IMR-90 (cell line): ENCODE measurements at regions not wholly inside any gene's neighbourhood (a gene's known extent, or its start where the extent isn't known, plus 50 kb on each side); places are given as distances from the start of the nearest gene placed in this dataset.

Experiments
- ATAC-seq: fragments of 200-7000 bp; cut with Tn5 transposase; 2 replicates; pipeline ENCODE4 v1.9.1; 2020; ENCODE audit warnings: low read depth, mild to moderate bottlenecking, moderate library complexity
- BruUV-seq: library from RNA; stranded (reverse); fragments of 400-500 nt; replicated peaks from 2 replicates; lab custom pipeline; 2021; lab: Mats Ljungman, UMichigan
- CTCF ChIA-PET: fragments of 300-600 bp; formaldehyde crosslinking; extraction: SDS; loops from one replicate; lab custom pipeline; 2021; ENCODE audit warnings: antibody characterized with exemption; lab: Yijun Ruan, JAX
- POLR2A ChIA-PET: fragments of 300-600 bp; sonication (Branson Sonifier 250); formaldehyde crosslinking; loops from one replicate; lab custom pipeline; 2022; ENCODE audit warnings: antibody characterized with exemption; ENCODE audit not compliant: unreplicated experiment; lab: Charles Lee
- DNase-seq: peaks from one replicate; pipeline ENCODE4 v3.0.0; 2013
- H2AFZ ChIP-seq: replicated peaks from 2 replicates; pipeline ENCODE3; 2013; ENCODE audit warnings: low read length, mild to moderate bottlenecking; ENCODE audit not compliant: poor library complexity
- H2AK5ac ChIP-seq: 2 replicates; pipeline ENCODE4 v1.6.1; 2013; ENCODE audit warnings: low read depth, low read length, inconsistent platforms
- H2AK9ac ChIP-seq: replicated peaks from 2 replicates; pipeline ENCODE3; 2013; ENCODE audit warnings: mild to moderate bottlenecking, low read depth, low read length, moderate library complexity; ENCODE audit not compliant: poor library complexity
- H2BK120ac ChIP-seq: 2 replicates; pipeline ENCODE4 v1.6.1; 2013; ENCODE audit warnings: low read depth, low read length, inconsistent platforms
- H2BK15ac ChIP-seq: 3 replicates; pipeline ENCODE4 v1.6.1; 2013; ENCODE audit warnings: low read depth, low read length, inconsistent platforms
- H2BK20ac ChIP-seq: 2 replicates; pipeline ENCODE4 v1.6.1; 2013; ENCODE audit warnings: low read depth, mild to moderate bottlenecking, inconsistent platforms, low read length, moderate library complexity
- H2BK5ac ChIP-seq: 2 replicates; pipeline ENCODE4 v1.6.1; 2013; ENCODE audit warnings: mild to moderate bottlenecking, low read depth, low read length, inconsistent platforms; ENCODE audit not compliant: poor library complexity, severe bottlenecking
- H3K14ac ChIP-seq: replicated peaks from 2 replicates; pipeline ENCODE4 v1.6.1; 2013; ENCODE audit warnings: low read depth, low read length, inconsistent platforms
- H3K18ac ChIP-seq: 2 replicates; pipeline ENCODE4 v1.6.1; 2013; ENCODE audit warnings: low read depth, low read length, control low read depth
- H3K23ac ChIP-seq: 2 replicates; pipeline ENCODE4 v1.6.1; 2013; ENCODE audit warnings: low read depth, low read length, inconsistent platforms
- H3K27ac ChIP-seq: 2 replicates; pipeline ENCODE4 v1.5.1; 2013; ENCODE audit warnings: mild to moderate bottlenecking, control low read depth, low read length; ENCODE audit not compliant: insufficient read depth
- H3K27me3 ChIP-seq: 2 replicates; pipeline ENCODE4 v1.6.1; 2013; ENCODE audit warnings: low read length; ENCODE audit not compliant: control insufficient read depth, insufficient read depth
- H3K36me3 ChIP-seq: 2 replicates; pipeline ENCODE4 v1.6.1; 2013; ENCODE audit warnings: low read length, mixed read lengths; ENCODE audit not compliant: control insufficient read depth, insufficient read depth
- H3K4ac ChIP-seq: 2 replicates; pipeline ENCODE4 v1.6.1; 2013; ENCODE audit warnings: low read depth, low read length, inconsistent platforms
- H3K4me1 ChIP-seq: 2 replicates; pipeline ENCODE4 v1.6.1; 2013; ENCODE audit warnings: low read length, mixed read lengths; ENCODE audit not compliant: control insufficient read depth, insufficient read depth
- H3K4me2 ChIP-seq: 2 replicates; pipeline ENCODE4 v1.6.1; 2013; ENCODE audit warnings: low read depth, mild to moderate bottlenecking, control low read depth, low read length, moderate library complexity
- H3K4me3 ChIP-seq: 2 replicates; pipeline ENCODE4 v1.5.1; 2013; ENCODE audit warnings: low read depth, mild to moderate bottlenecking, control low read depth, low read length, moderate library complexity; ENCODE audit not compliant: insufficient read depth
- H3K56ac ChIP-seq: 2 replicates; pipeline ENCODE4 v1.6.1; 2013; ENCODE audit warnings: low read length, inconsistent platforms; ENCODE audit not compliant: insufficient read depth; ENCODE audit errors: extremely low read depth
- H3K79me1 ChIP-seq, 2 experiments: 2 replicates each; pipeline ENCODE4 v1.6.1; 2013; ENCODE audit warnings: low read length in 2 of 2, inconsistent platforms in 1 of 2, low read depth in 1 of 2
- H3K9ac ChIP-seq: 2 replicates; pipeline ENCODE4 v1.6.1; 2013; ENCODE audit warnings: low read depth, low read length, control low read depth
- H3K9me1 ChIP-seq: 2 replicates; pipeline ENCODE4 v1.6.1; 2013; ENCODE audit warnings: low read length, inconsistent platforms; ENCODE audit not compliant: insufficient read depth
- H3K9me3 ChIP-seq: 2 replicates; pipeline ENCODE4 v1.6.1; 2013; ENCODE audit warnings: low read length; ENCODE audit not compliant: control insufficient read depth, insufficient read depth
- H4K20me1 ChIP-seq: 2 replicates; pipeline ENCODE4 v1.6.1; 2013; ENCODE audit warnings: low read length, inconsistent platforms; ENCODE audit not compliant: insufficient read depth
- H4K5ac ChIP-seq: 2 replicates; pipeline ENCODE4 v1.6.1; 2013; ENCODE audit warnings: mild to moderate bottlenecking, low read depth, low read length, control low read depth
- H4K8ac ChIP-seq, 2 experiments: 2 replicates each; pipeline ENCODE4 v1.6.1; 2013; ENCODE audit warnings: low read depth in 2 of 2, low read length in 2 of 2, control low read depth in 1 of 2, inconsistent platforms in 1 of 2
- H4K91ac ChIP-seq: 2 replicates; pipeline ENCODE4 v1.6.1; 2013; ENCODE audit warnings: low read depth, low read length, inconsistent platforms; ENCODE audit not compliant: insufficient read depth
- BHLHE40 ChIP-seq: fragments of 150-350 bp; IDR thresholded peaks from 2 replicates; pipeline ENCODE4 v1.6.1; 2016; ENCODE audit warnings: mild to moderate bottlenecking, low read depth, low read length
- CEBPB ChIP-seq: IDR thresholded peaks from 2 replicates; pipeline ENCODE4 v1.6.1; 2012; ENCODE audit warnings: low read depth, low read length, improper control_type of control experiment
- CHD1 ChIP-seq: IDR thresholded peaks from 2 replicates; pipeline ENCODE4 v1.6.1; 2012; ENCODE audit warnings: low read depth, low read length, improper control_type of control experiment
- CTCF ChIP-seq: conservative IDR thresholded peaks from 2 replicates; pipeline ENCODE4 v1.5.1; 2012; ENCODE audit warnings: mild to moderate bottlenecking, low read depth, low read length, improper control_type of control experiment
- FOS ChIP-seq: fragments of 150-350 bp; IDR thresholded peaks from 2 replicates; pipeline ENCODE4 v1.6.1; 2016; ENCODE audit warnings: low read depth, low read length
- MAFK ChIP-seq: IDR thresholded peaks from 2 replicates; pipeline ENCODE4 v1.6.1; 2012; ENCODE audit warnings: low read depth, low read length, improper control_type of control experiment
- MAZ ChIP-seq: IDR thresholded peaks from 2 replicates; pipeline ENCODE4 v1.6.1; 2012; ENCODE audit warnings: low read depth, mild to moderate bottlenecking, low read length, improper control_type of control experiment, moderate library complexity, borderline replicate concordance
- MXI1 ChIP-seq: IDR thresholded peaks from 2 replicates; pipeline ENCODE4 v1.6.1; 2012; ENCODE audit warnings: low read depth, mild to moderate bottlenecking, low read length, moderate library complexity, borderline replicate concordance
- NFE2L2 ChIP-seq: fragments of 150-350 bp; IDR thresholded peaks from 2 replicates; pipeline ENCODE4 v1.6.1; 2016; ENCODE audit warnings: low read depth, mild to moderate bottlenecking, low read length
- POLR2A ChIP-seq: IDR thresholded peaks from 2 replicates; pipeline ENCODE4 v1.6.1; 2012; ENCODE audit warnings: mild to moderate bottlenecking, low read depth, low read length
- RAD21 ChIP-seq: IDR thresholded peaks from 2 replicates; pipeline ENCODE4 v1.6.1; 2012; ENCODE audit warnings: low read length, improper control_type of control experiment
- RCOR1 ChIP-seq: IDR thresholded peaks from 2 replicates; pipeline ENCODE4 v1.6.1; 2012; ENCODE audit warnings: mild to moderate bottlenecking, low read length, improper control_type of control experiment; ENCODE audit not compliant: insufficient replicate concordance
- RFX5 ChIP-seq: IDR thresholded peaks from 2 replicates; pipeline ENCODE4 v1.8.0; 2012; ENCODE audit warnings: low read depth, mild to moderate bottlenecking, low read length, moderate library complexity
- SMC3 ChIP-seq: fragments of 150-350 bp; IDR thresholded peaks from 2 replicates; pipeline ENCODE4 v1.6.1; 2016; ENCODE audit warnings: low read depth, mild to moderate bottlenecking, antibody characterized with exemption, low read length, moderate library complexity
- WGBS, 2 experiments: methylation state at CpG; one replicate each; pipeline versions ENCODE4 v1.1.5 to v1.1.7; 2013; ENCODE audit warnings: missing lambda C conversion rate in 2 of 2; ENCODE audit not compliant: insufficient read length in 1 of 2; ENCODE audit errors: extremely low coverage in 2 of 2; 5-methylcytosine and 5-hydroxymethylcytosine counted together
- dilution Hi-C: fragments of 300-500 bp; cut with HindIII; formaldehyde crosslinking; loops from one replicate; pipeline ENCODE4 v1.14.3; 2018; ENCODE audit warnings: low sequenced_read_pairs; ENCODE audit not compliant: unreplicated experiment
- in situ Hi-C: fragments of 300-500 bp; cut with MboI; formaldehyde crosslinking; loops from 3 replicates; pipeline ENCODE4 v1.14.3; 2019; ENCODE audit warnings: low sequenced_read_pairs, inconsistent platforms, mixed read lengths
- intact Hi-C: fragments of 100-400 bp; cut with micrococcal nuclease; formaldehyde crosslinking; loops from 2 replicates; pipeline ENCODE4 v1.10.0; 2022
- TF ChIP-seq, protein P1 (sequence below): fragments of 150-350 bp; IDR thresholded peaks from 2 replicates; pipeline ENCODE4 v1.6.1; 2017; ENCODE audit warnings: mild to moderate bottlenecking, antibody characterized with exemption, low read length, low read depth
- TF ChIP-seq, protein P2 (sequence below): fragments of 150-350 bp; IDR thresholded peaks from 2 replicates; pipeline ENCODE4 v1.6.1; 2016; ENCODE audit warnings: low read depth, mild to moderate bottlenecking, low read length, moderate library complexity, borderline replicate concordance

- TF ChIP-seq RCOR1 = no peak
- TF ChIP-seq, protein P1, sequence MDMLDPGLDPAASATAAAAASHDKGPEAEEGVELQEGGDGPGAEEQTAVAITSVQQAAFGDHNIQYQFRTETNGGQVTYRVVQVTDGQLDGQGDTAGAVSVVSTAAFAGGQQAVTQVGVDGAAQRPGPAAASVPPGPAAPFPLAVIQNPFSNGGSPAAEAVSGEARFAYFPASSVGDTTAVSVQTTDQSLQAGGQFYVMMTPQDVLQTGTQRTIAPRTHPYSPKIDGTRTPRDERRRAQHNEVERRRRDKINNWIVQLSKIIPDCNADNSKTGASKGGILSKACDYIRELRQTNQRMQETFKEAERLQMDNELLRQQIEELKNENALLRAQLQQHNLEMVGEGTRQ = no peak
- TF ChIP-seq, protein P2, sequence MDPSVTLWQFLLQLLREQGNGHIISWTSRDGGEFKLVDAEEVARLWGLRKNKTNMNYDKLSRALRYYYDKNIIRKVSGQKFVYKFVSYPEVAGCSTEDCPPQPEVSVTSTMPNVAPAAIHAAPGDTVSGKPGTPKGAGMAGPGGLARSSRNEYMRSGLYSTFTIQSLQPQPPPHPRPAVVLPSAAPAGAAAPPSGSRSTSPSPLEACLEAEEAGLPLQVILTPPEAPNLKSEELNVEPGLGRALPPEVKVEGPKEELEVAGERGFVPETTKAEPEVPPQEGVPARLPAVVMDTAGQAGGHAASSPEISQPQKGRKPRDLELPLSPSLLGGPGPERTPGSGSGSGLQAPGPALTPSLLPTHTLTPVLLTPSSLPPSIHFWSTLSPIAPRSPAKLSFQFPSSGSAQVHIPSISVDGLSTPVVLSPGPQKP = no peak
- no peak for TF ChIP-seq NFE2L2
- TF ChIP-seq SMC3 = no peak
- TF ChIP-seq MAZ = no peak
- TF ChIP-seq POLR2A = no peak
- no peak for TF ChIP-seq MXI1
- TF ChIP-seq CEBPB = no peak
- TF ChIP-seq RFX5 = no peak
- TF ChIP-seq CHD1 = no peak
- TF ChIP-seq FOS = no peak
- TF ChIP-seq CTCF = no peak
- TF ChIP-seq RAD21 = no peak
- no peak for TF ChIP-seq MAFK
- TF ChIP-seq BHLHE40 = no peak
- H3K9ac ChIP-seq = no peak overlapping the region
- peaks cover 11 to 14% of the 10 kb centered on the region in 2 experiments; a peak in 3 of 4 replicates for H3K79me1 ChIP-seq
- H3K9me1 ChIP-seq = peaks cover 3% of the 10 kb centered on the region; the same call in 1 of the 2 replicates
- peak overlapping the region; percentile 0 for H2AK9ac ChIP-seq
- dilution Hi-C loops (no loop called here), intact Hi-C loops (no loop called here), in situ Hi-C loops (no loop called here)
- peak overlapping the region; percentile 93 for H4K5ac ChIP-seq
- no peak overlapping the region for H3K4me2 ChIP-seq
- no peak for DNase-seq
- POLR2A ChIA-PET = no interaction called here
- H2BK20ac ChIP-seq = peak overlapping the region; percentile 79
- H2AK5ac ChIP-seq = peak overlapping the region; percentile 88
- peak overlapping the region; percentile 53; the same call in 1 of the 2 replicates for H3K23ac ChIP-seq
- no peak for ATAC-seq
- H3K4ac ChIP-seq = peak overlapping the region; percentile 48
- peak overlapping the region; percentile 78 for H2BK120ac ChIP-seq
- H3K14ac ChIP-seq = peak overlapping the region; percentile 4; the same call in 1 of the 2 replicates
- CTCF ChIA-PET = no interaction called here
- peak overlapping the region; percentile 78; the same call in 2 of the 3 replicates for H2BK15ac ChIP-seq
- no peak overlapping the region for H2AFZ ChIP-seq
- no peaks in the 10 kb centered on the region for H4K20me1 ChIP-seq
- no CpG with 5 or more reads among the region's 2 CpGs for WGBS, 2 experiments
- H3K27ac ChIP-seq = peak overlapping the region; percentile 74; the same call in 1 of the 2 replicates
- H3K56ac ChIP-seq = no peak overlapping the region
- H3K4me3 ChIP-seq = no peak overlapping the region
- H3K27me3 ChIP-seq = no peaks in the 10 kb centered on the region
- H2BK5ac ChIP-seq = peak overlapping the region; percentile 70
- H3K4me1 ChIP-seq = peaks cover 14% of the 10 kb centered on the region
- peak overlapping the region; percentile 78 for H3K18ac ChIP-seq
- peak overlapping the region; percentile 72 for H4K91ac ChIP-seq
- peak overlapping the region; percentile 44 to 56; a peak in 2 of 4 replicates for H4K8ac ChIP-seq
- no peaks in the 10 kb centered on the region for H3K36me3 ChIP-seq
- no TSS peak for BruUV-seq
- no peaks in the 10 kb centered on the region for H3K9me3 ChIP-seq
Measured at GRCh38 chr2:150598383-150598782, 110.9 kb upstream of the RND3 start.
